ENCODE measurements at regions not wholly inside any gene's neighbourhood (a gene's known extent, or its start where the extent isn't known, plus 50 kb on each side); places are given as distances from the start of the nearest gene placed in this dataset.

- no TSS peak for BruUV-seq (replicated peaks)
Measured at GRCh38 chr18:39779926-39780325, 2175.1 kb upstream of the PIK3C3 start.

More at GRCh38 chr18:39779926-39780325, 2175.1 kb upstream of the PIK3C3 start:
- H3K9me1 ChIP-seq (replicated peaks; ENCODE audit: control insufficient read depth, extremely low read depth, insufficient read depth, low read length), result no peaks in the 10 kb centered on the region
- no peaks in the 10 kb centered on the region for H3K9me3 ChIP-seq (replicated peaks; ENCODE audit: control insufficient read depth, insufficient read depth, low read length)
- ChIA-PET CTCF (no interaction called here), POLR2A (no interaction called here)
- intact Hi-C loops (cut with micrococcal nuclease) (no loop called here), dilution Hi-C loops (cut with MboI; ENCODE audit: extremely low pct_ligation_motif_present, low sequenced_read_pairs) (no loop called here)
- no peaks in the 10 kb centered on the region for H3K27me3 ChIP-seq (ENCODE audit: control insufficient read depth in 2 of 2, insufficient read depth in 2 of 2, low read length in 2 of 2)
- TF ChIP-seq JUN (IDR thresholded peaks at IDR 0.05; ENCODE audit: borderline replicate concordance, insufficient read depth, insufficient read length, low read depth) (no peak), CTCF (IDR thresholded peaks at IDR 0.05; ENCODE audit: extremely low read depth in 1 of 2, insufficient read depth in 1 of 2, low read depth in 1 of 2, low read length in 2 of 2) (no peak), POLR2AphosphoS5 (IDR thresholded peaks at IDR 0.05; ENCODE audit: insufficient read depth, low read depth, low read length) (no peak), POLR2A (IDR thresholded peaks at IDR 0.05; ENCODE audit: low read depth, low read length) (no peak), EZH2 (IDR thresholded peaks at IDR 0.05; ENCODE audit: borderline replicate concordance, low read depth, low read length, severe bottlenecking) (no peak), FOS (IDR thresholded peaks at IDR 0.05; ENCODE audit: borderline replicate concordance, insufficient read depth, low read length) (no peak)
- TF ChIP-seq, protein P1, sequence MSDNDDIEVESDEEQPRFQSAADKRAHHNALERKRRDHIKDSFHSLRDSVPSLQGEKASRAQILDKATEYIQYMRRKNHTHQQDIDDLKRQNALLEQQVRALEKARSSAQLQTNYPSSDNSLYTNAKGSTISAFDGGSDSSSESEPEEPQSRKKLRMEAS (IDR thresholded peaks at IDR 0.05; ENCODE audit: insufficient read depth, insufficient read length), result no peak
- no peak overlapping the region for H3K4me3 ChIP-seq (replicated peaks in 1 of 3; ENCODE audit: insufficient read depth in 1 of 3, low read depth in 1 of 3, low read length in 3 of 3)
- no peak overlapping the region for H3K4me2 ChIP-seq (ENCODE audit: insufficient read depth, low read length)
- H3K36me3 ChIP-seq (ENCODE audit: control insufficient read depth in 2 of 2, extremely low read depth in 1 of 2, insufficient read depth in 2 of 2, low read length in 2 of 2), result no peaks in the 10 kb centered on the region
- FAIRE-seq (no peak), DNase-seq (ENCODE audit: low read depth, low spot score) (no peak)
- H4K20me1 ChIP-seq (replicated peaks; ENCODE audit: control insufficient read depth, extremely low read depth, insufficient read depth, low read length), result no peaks in the 10 kb centered on the region
- no peaks in the 10 kb centered on the region for H3K4me1 ChIP-seq (ENCODE audit: control insufficient read depth, extremely low read depth, insufficient read depth, low read length)
- no peaks in the 10 kb centered on the region for H3K79me2 ChIP-seq (ENCODE audit: control insufficient read depth, insufficient read depth, low read length)
- no peak overlapping the region for H2AFZ ChIP-seq (ENCODE audit: low read depth, low read length)
- no peak overlapping the region for H3K9ac ChIP-seq (replicated peaks; ENCODE audit: extremely low read depth, insufficient read depth, low read length)
- H3K27ac ChIP-seq (ENCODE audit: insufficient read depth, low read depth, low read length), result no peak overlapping the region

Measured in endothelial cell of umbilical vein (primary cell).